ENCODE measurements at regions not wholly inside any gene's neighbourhood (a gene's known extent, or its start where the extent isn't known, plus 50 kb on each side); places are given as distances from the start of the nearest gene placed in this dataset.
A peak's percentile ranks its signal among the peaks of the same experiment; 100 is the strongest.

DNA sequence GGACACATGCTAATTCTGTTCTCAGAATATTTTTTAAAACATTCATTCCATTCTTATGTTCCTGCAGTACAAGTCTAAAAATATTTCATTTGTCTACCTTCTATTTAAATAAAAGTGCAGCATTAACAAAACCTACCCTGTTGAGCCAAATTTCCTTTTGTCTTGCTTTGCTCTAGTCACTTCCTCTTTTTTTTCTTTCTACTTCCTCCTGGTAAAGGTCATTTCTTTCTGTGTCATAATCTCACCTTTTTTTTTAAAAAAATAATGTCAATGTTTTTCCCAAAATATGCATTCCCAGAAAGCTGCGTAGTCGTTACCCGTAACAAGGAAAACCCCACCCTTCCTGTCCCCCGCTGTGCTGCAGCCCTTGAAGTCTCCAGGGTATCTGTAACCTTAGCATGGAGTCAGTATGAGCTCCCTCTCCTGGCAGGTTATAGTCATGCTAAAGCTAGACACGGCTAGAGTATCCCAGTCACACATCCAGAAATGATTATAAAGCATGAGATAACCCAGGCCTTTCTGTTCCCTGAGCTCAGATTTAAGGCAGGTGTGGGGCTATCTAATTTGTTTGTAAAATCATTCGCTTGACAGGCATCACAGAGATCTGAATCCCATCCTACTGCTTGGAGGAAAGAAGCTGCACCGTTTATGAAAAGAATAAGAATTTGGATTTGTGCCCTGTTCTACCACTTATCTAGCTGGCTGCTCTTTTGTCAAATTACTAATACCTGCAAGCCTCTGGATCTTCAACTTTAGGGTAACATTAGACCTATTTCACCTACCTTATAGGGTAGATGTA lies 51.1 kb upstream of the EED start:
- intact Hi-C loops (cut with micrococcal nuclease), result loop anchor here (5.0 kb wide), 1 partner anchor 51 kb away; no protein-coding TSS in a partner anchor
- Mint-ChIP-seq H3K36me3 (ENCODE audit: low read depth) (no peaks in the 10 kb centered on the region), H3K27me3 (no peaks in the 10 kb centered on the region), H3K4me1 (ENCODE audit: low read depth) (peaks cover 73% of the 10 kb centered on the region), H3K9me3 (no peaks in the 10 kb centered on the region), H3K27ac (peak overlapping the region; percentile 77), H3K4me3 (no peak overlapping the region)

DNA sequence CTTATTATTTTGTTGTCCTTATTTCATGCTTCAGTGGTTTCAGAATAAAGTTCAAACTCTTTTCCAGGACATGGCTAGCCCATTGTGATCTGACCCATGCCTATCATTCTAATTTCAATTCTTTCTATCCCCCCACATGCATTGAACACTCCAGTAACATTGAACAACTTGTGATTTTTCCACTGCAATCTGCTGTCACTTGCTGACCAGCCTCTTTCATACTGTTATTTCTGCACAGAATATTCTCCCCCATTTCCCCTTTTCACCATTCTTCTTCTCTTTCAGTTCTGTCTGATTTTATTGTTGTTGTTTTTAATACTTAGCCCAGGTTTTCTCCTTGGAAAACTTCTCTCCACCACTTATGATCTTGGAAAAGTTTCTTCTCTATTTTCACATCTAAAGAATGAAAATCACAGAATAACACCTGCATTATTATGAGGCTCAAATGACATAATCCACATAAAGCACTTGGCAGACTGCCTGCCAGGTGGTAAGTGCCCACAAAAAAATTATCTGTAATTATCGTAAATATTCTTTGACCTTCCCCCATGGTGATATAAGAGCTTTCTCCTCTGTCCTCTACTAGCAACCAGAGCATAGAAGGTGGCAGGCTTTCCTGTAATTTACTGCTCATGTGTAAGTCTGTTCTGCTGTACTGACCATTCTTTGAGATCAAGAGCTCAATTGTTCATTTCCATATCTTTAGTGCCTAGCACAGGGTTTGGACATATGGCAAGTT lies 51.9 kb upstream of the EED start:
- Mint-ChIP-seq H3K9me3 (no peaks in the 10 kb centered on the region), H3K4me1 (ENCODE audit: low read depth) (peaks cover 70% of the 10 kb centered on the region), H3K4me3 (no peak overlapping the region), H3K27ac (peak overlapping the region; percentile 77), H3K36me3 (ENCODE audit: low read depth) (no peaks in the 10 kb centered on the region), H3K27me3 (no peaks in the 10 kb centered on the region)
- intact Hi-C loops (cut with micrococcal nuclease), result loop anchor here (5.0 kb wide), 1 partner anchor 50 kb away; no protein-coding TSS in a partner anchor

- H3K36me3 Mint-ChIP-seq (ENCODE audit: low read depth), result no peaks in the 10 kb centered on the region
- H3K4me1 Mint-ChIP-seq (ENCODE audit: low read depth), result peaks cover 72% of the 10 kb centered on the region
- H3K27me3 Mint-ChIP-seq, result no peaks in the 10 kb centered on the region
- peak overlapping the region; percentile 14 for H3K27ac Mint-ChIP-seq
- H3K9me3 Mint-ChIP-seq, result no peaks in the 10 kb centered on the region
- no peak overlapping the region for H3K4me3 Mint-ChIP-seq
- intact Hi-C loops (cut with micrococcal nuclease), result loop anchor here (5.0 kb wide), 1 partner anchor 50 kb away; no protein-coding TSS in a partner anchor
Measured at GRCh38 chr11:86191874-86192273, 52.7 kb upstream of the EED start.

DNA sequence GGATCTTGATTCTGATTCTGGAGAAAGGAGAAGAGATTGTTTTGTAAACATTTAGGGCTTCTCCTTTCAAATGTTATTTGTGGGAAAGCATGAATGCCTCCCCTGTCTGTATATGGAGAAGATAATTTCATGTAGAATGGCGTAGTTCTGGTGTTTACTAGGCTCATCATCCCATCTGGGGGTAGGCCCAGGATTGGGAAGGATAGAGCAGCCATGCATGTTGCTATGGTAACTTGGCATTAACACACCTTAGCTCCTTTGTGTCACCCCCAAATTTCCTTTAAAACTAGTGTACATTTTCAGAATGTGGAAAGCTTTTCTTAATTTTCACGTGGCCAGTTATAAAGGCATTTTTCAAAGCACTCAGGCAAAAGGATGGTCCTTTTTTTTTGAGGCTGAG lies 57.5 kb upstream of the EED start:
- Mint-ChIP-seq H3K9me3 (no peaks in the 10 kb centered on the region), H3K27me3 (no peaks in the 10 kb centered on the region), H3K36me3 (ENCODE audit: low read depth) (no peaks in the 10 kb centered on the region), H3K4me3 (no peak overlapping the region), H3K4me1 (ENCODE audit: low read depth) (peaks cover 56% of the 10 kb centered on the region), H3K27ac (no peak overlapping the region)
- intact Hi-C loops (cut with micrococcal nuclease), result no loop called here

GRCh38 chr11:86186386-86186785 lies 58.2 kb upstream of the EED start:
- no peaks in the 10 kb centered on the region for H3K36me3 Mint-ChIP-seq (ENCODE audit: low read depth)
- intact Hi-C loops (cut with micrococcal nuclease), result no loop called here
- H3K9me3 Mint-ChIP-seq, result no peaks in the 10 kb centered on the region
- H3K27ac Mint-ChIP-seq, result no peak overlapping the region
- H3K4me1 Mint-ChIP-seq (ENCODE audit: low read depth), result peaks cover 50% of the 10 kb centered on the region
- no peak overlapping the region for H3K4me3 Mint-ChIP-seq
- H3K27me3 Mint-ChIP-seq, result no peaks in the 10 kb centered on the region

GRCh38 chr11:86185381-86185750 lies 59.2 kb upstream of the EED start:
- Mint-ChIP-seq H3K9me3 (no peaks in the 10 kb centered on the region), H3K36me3 (ENCODE audit: low read depth) (no peaks in the 10 kb centered on the region)
- intact Hi-C loops (cut with micrococcal nuclease), result no loop called here

DNA sequence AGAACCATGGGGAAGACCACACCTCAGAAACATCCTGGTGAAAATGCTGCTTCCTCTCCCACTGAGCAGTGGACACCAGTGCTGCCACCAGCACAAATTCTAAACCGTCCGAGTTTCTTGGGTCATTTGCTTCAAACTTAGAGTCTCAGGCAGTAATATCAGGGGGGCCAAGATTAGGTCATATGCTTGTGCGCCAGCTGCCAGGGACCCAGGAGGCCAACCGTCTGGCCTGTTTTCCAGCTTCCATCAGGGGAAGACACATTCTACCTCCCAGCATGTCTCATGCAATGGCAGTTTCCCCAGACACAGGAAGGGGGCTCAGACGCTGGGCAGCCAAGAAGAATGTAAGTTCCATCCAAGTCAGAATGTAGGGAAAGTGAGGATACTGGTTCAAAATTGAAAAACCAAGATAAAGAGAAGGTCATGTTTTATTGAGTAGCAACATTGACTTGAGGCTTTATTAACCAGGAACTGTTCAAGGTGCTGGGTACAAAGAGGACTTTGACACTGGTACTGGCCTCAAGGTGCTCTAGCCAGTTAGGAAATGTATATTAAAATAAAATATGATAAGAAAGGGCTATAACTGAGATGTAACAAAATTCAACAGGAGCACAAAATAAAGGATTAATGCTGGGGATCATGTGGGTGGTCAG lies 59.7 kb upstream of the EED start:
- Mint-ChIP-seq H3K27me3 (no peaks in the 10 kb centered on the region), H3K36me3 (ENCODE audit: low read depth) (no peaks in the 10 kb centered on the region), H3K27ac (no peak overlapping the region), H3K9me3 (no peaks in the 10 kb centered on the region), H3K4me1 (ENCODE audit: low read depth) (peaks cover 41% of the 10 kb centered on the region), H3K4me3 (no peak overlapping the region)
- intact Hi-C loops (cut with micrococcal nuclease), result no loop called here

More at GRCh38 chr11:86185381-86185750, 59.2 kb upstream of the EED start:
- H3K27me3 Mint-ChIP-seq, result no peaks in the 10 kb centered on the region
- H3K4me3 Mint-ChIP-seq, result no peak overlapping the region
- H3K4me1 Mint-ChIP-seq (ENCODE audit: low read depth), result peaks cover 41% of the 10 kb centered on the region
- H3K27ac Mint-ChIP-seq, result no peak overlapping the region

DNA sequence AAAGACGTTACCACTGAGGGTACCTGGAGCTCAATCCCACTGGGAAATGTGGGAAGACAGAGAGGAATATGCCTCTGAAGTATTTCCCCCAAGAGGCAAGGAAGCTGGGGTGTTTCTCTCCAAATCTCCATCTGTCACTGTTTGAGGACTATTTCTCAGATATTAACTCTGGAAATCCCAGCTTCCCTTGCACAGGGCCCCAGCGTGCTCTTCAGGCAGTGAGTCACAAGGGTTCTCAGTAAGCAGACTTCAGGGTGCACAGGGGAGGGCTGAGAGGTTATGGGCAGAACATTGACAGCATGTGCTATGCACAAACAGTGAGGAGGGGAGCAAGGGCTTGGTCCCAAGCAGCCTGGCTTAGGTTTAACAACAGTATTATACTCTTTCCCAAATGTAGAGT lies 60.9 kb upstream of the EED start:
- Mint-ChIP-seq H3K4me1 (ENCODE audit: low read depth) (peaks cover 32% of the 10 kb centered on the region), H3K27ac (no peak overlapping the region), H3K4me3 (no peak overlapping the region), H3K36me3 (ENCODE audit: low read depth) (no peaks in the 10 kb centered on the region), H3K27me3 (no peaks in the 10 kb centered on the region), H3K9me3 (no peaks in the 10 kb centered on the region)
- intact Hi-C loops (cut with micrococcal nuclease), result no loop called here

GRCh38 chr11:86182976-86183584 lies 61.5 kb upstream of the EED start:
- Mint-ChIP-seq H3K36me3 (ENCODE audit: low read depth) (no peaks in the 10 kb centered on the region), H3K9me3 (no peaks in the 10 kb centered on the region), H3K27me3 (no peaks in the 10 kb centered on the region), H3K4me3 (no peak overlapping the region), H3K27ac (no peak overlapping the region), H3K4me1 (ENCODE audit: low read depth) (peaks cover 29% of the 10 kb centered on the region)
- intact Hi-C loops (cut with micrococcal nuclease), result no loop called here

GRCh38 chr11:86181379-86181778 lies 63.2 kb upstream of the EED start:
- no peak overlapping the region for H3K27ac Mint-ChIP-seq
- no peaks in the 10 kb centered on the region for H3K36me3 Mint-ChIP-seq (ENCODE audit: low read depth)
- intact Hi-C loops (cut with micrococcal nuclease), result no loop called here
- H3K27me3 Mint-ChIP-seq, result no peaks in the 10 kb centered on the region
- no peak overlapping the region for H3K4me3 Mint-ChIP-seq
- peaks cover 26% of the 10 kb centered on the region for H3K4me1 Mint-ChIP-seq (ENCODE audit: low read depth)
- no peaks in the 10 kb centered on the region for H3K9me3 Mint-ChIP-seq

DNA sequence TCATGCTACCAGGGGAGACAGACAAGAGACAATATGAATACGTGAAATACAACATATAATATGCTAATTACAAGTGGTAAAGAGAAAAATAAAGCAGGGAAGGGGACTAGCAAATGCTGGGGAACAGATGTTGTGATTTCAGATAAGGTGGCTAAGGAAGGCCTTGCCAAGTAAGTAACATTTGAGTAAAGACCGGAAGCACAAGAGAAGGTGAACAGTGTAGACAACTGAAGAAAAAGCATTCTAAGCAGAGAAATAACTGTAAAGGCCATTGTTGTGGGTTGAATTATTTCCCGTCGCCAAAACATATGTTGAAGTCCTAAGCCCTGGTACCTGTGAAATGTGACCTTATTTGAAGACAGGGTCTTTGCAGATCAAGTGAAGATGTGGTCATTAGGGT lies 63.7 kb upstream of the EED start:
- Mint-ChIP-seq H3K27ac (no peak overlapping the region), H3K27me3 (no peaks in the 10 kb centered on the region), H3K9me3 (no peaks in the 10 kb centered on the region), H3K4me3 (no peak overlapping the region), H3K36me3 (ENCODE audit: low read depth) (no peaks in the 10 kb centered on the region), H3K4me1 (ENCODE audit: low read depth) (peaks cover 20% of the 10 kb centered on the region)
- intact Hi-C loops (cut with micrococcal nuclease), result no loop called here

DNA sequence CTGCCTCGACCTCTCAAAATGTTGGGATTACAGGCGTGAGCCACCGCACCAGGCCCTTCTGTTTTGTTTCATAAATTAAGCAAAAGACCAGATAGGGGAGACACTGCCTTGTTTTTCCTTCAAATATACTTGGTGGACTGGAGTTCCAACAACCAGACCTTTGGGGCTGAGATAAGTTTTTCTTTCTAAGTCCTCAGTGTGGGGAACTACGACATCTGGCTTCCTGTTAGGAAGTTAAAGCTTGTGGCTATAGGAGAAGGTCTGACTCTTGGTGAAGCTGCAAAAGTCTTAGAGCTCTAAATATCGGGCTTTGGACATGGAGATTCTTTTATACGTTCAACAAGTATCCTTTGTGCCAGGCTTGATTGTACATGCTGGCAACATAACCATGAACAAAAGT lies 64.1 kb upstream of the EED start:
- H3K27me3 Mint-ChIP-seq, result no peaks in the 10 kb centered on the region
- no peak overlapping the region for H3K4me3 Mint-ChIP-seq
- no peaks in the 10 kb centered on the region for H3K36me3 Mint-ChIP-seq (ENCODE audit: low read depth)
- intact Hi-C loops (cut with micrococcal nuclease), result no loop called here
- no peaks in the 10 kb centered on the region for H3K9me3 Mint-ChIP-seq
- H3K4me1 Mint-ChIP-seq (ENCODE audit: low read depth), result peaks cover 20% of the 10 kb centered on the region
- H3K27ac Mint-ChIP-seq, result no peak overlapping the region

DNA sequence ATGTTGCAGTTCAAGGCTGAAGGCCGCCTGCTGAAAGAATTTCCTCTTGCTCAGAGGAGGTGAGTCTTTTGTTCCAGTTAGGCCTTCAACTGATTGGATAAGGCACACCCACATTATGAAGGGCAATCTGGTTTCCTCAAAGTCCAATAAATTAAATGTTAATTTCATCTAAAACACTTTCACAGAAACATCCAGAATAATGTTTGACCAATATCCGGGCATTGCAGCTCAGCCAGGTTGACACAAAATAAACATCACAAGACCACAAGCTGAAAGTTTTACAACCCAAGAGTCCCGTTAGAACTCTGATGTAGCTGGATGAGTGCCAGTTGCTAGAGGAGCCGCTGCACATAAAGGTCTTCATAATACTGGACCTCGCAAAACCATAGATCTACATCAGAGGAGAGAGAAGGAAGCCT lies 64.9 kb upstream of the EED start:
- intact Hi-C loops (cut with micrococcal nuclease), result loop anchor here (5.0 kb wide), 1 partner anchor 37 kb away; no protein-coding TSS in a partner anchor
- H3K36me3 Mint-ChIP-seq (ENCODE audit: low read depth), result no peaks in the 10 kb centered on the region
- H3K4me1 Mint-ChIP-seq (ENCODE audit: low read depth), result peaks cover 12% of the 10 kb centered on the region
- H3K4me3 Mint-ChIP-seq, result no peak overlapping the region
- no peaks in the 10 kb centered on the region for H3K9me3 Mint-ChIP-seq
- H3K27ac Mint-ChIP-seq, result no peak overlapping the region
- no peaks in the 10 kb centered on the region for H3K27me3 Mint-ChIP-seq

DNA sequence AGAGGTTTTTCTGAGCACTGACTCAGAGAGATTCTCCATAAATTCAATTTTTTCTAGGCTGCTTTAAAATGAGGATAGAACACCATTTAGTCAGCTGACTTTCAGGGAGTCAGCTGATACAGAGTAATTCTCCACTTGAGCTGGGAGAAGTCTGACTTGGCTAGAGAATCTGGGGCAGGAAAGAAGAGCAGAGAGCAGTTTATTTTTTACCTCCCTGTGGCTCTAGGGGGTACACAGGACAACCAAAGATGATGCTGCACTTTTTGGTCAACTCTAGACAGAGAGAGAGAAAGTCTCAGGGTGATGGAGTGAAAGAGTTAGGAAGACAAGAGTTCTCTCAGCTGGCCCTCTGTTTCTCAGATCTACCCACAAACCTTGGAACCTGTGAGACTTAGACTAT lies 67.3 kb upstream of the EED start:
- no peak overlapping the region for H3K4me3 Mint-ChIP-seq
- H3K27me3 Mint-ChIP-seq, result no peaks in the 10 kb centered on the region
- no peaks in the 10 kb centered on the region for H3K36me3 Mint-ChIP-seq (ENCODE audit: low read depth)
- no peaks in the 10 kb centered on the region for H3K9me3 Mint-ChIP-seq
- H3K4me1 Mint-ChIP-seq (ENCODE audit: low read depth), result peaks cover 7% of the 10 kb centered on the region
- intact Hi-C loops (cut with micrococcal nuclease), result loop anchor here (2.0 to 5.0 kb wide), 2 partner anchors 15 to 35 kb away; no protein-coding TSS in a partner anchor
- H3K27ac Mint-ChIP-seq, result no peak overlapping the region

Data from dendritic cell treated with granulocyte-macrophage colony-stimulating factor and Interleukin-4, amounts not matched to agents 40 ng/mL and 50 ng/mL, for 4 days (primary cell).